GM21619 (cell line): ENCODE measurements at regions not wholly inside any gene's neighbourhood (a gene's known extent, or its start where the extent isn't known, plus 50 kb on each side); places are given as distances from the start of the nearest gene placed in this dataset.
"Not testable (repeated sequence)": the region's sequence is repeated elsewhere in the genome, so short reads cannot be mapped to it uniquely, and the experiment has no call there.

Source experiments
- ATAC-seq: cut with Tn5 transposase; IDR thresholded peaks from one replicate; pipeline ENCODE4 v1.9.1; 2021; ENCODE audit not compliant: unreplicated experiment

- ATAC-seq = no peak
Observed at GRCh38 chr4:12403175-12403574, 974.5 kb upstream of the HS3ST1 start.

- ATAC-seq = no peak
Observed at GRCh38 chr4:12399781-12400180, 971.1 kb upstream of the HS3ST1 start.

DNA sequence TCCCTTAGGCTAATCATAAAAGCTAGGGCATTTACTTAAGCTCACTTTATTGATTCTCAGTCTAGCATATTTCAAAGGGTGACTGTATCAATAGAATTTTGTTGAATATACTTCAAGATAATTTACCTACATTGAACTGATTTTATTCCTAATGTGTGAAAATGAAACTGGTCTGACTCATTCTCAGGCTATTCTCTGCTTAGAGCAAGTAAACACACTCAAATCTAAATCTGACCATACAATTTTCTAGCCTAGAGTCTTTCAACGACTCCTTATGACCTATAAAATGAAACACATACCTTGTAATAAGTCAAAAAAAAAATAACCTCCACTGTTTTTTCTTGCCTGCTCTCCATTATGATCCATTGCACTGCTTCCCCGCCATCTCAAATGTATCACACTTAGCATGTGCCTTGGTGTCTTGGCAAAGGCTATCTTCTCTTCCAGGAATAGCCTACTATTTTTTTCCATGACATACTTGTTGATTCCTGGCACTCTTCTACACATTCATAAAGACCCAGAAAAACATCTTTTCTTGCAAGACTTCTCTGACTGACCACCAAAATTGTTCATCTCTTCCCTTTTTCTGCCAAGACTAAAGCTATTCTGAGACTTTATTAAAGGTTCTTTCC lies 965.1 kb upstream of the HS3ST1 start:
- no peak for ATAC-seq

- no peak for ATAC-seq
Observed at GRCh38 chr4:12389604-12390003, 960.9 kb upstream of the HS3ST1 start.

- ATAC-seq = no peak
Observed at GRCh38 chr4:12382567-12382966, 953.9 kb upstream of the HS3ST1 start.

- ATAC-seq = no peak
Observed at GRCh38 chr4:12379191-12379590, 950.5 kb upstream of the HS3ST1 start.

DNA sequence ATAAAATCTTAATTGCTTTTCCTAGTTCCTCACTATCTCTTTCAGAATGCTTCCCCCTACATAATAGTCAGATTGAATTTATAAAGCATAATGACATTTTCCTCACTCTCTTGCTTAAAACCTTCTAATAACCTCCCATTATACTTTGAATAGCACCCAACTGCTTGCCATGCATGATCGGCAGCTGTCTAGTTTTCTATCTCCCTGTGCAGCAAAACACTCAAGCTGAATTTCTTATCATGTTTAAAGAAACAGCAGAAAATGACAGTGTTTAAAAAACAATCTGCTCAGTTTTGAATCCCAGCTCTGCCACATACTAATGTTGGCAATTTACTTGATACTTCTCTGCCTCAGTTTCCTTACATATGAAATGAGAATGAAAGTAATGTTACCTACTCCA lies 947.1 kb upstream of the HS3ST1 start:
- ATAC-seq = no peak

DNA sequence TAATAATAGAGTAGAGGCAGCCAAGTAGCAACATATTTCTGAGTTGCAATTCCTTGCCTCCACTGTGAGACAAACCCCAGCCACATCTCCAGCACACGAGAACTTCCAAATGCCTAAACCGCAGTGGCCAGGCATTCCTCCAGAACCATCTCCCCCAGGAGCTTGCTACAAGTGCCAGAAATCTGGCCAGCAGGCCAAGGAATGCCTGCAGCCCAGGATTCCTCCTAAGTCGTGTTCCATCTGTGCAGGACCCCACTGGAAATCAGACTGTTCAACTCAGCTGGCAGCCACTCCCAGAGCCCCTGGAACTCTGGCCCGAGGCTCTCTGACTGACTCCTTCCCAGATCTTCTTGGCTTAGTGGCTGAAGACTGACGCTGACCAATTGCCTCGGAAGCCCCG lies 937.2 kb upstream of the HS3ST1 start:
- ATAC-seq = not testable (repeated sequence)

DNA sequence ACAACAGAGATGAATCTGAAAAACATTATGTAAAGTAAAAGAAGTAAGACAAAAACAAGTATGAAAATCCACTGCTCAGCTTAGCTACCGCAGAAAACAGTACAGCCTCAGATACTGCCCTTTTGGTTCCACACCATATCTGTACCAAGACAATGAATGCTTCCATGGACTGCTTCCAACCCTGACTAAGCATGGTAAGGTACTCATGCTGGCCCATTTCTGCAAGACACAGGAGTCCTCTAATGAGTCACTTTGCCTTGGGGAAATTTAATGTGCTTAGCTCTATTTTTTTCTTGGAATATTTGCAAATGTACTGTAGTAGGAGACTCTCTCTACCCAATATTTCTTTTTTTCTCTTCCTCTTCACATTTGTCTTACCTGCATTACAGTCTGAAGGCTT lies 931.7 kb upstream of the HS3ST1 start:
- ATAC-seq = no peak

DNA sequence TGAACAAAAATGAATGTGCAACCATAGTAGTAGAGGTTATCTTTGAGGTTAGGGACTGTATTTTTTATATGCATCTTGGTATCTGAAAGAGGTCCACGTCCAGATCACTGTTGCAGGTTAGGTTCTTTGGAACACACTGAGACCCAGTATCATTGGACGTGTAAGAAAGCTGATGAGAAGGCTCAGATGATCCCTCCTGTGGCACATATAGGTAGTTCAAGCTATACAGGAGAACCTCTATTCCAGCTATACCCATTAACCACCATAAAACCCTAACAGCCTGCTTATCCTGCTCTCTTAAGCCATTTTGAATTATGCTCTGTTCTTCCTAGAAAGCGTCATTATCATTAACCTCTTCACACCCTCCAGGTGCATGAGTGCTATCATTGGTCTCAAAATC lies 930.7 kb upstream of the HS3ST1 start:
- ATAC-seq = no peak

DNA sequence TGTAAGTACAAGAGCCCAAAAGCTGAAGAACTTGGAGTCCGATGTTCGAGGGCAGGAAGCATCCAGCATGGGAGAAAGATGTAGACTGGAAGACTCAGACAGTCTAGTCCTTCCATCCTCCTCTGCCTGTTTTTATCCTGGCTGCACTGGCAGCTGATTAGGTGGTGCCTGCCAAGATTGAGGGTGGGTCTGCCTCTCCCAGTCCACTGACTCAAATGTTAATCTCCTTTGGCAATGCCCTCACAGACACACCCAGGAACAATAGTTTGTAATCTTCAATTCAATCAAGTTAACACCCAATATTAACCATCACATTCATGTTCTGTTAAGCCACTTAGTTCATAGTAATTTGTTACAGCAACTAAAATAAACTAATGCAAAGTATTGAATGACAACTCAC lies 904.4 kb upstream of the HS3ST1 start:
- not testable (repeated sequence) for ATAC-seq

DNA sequence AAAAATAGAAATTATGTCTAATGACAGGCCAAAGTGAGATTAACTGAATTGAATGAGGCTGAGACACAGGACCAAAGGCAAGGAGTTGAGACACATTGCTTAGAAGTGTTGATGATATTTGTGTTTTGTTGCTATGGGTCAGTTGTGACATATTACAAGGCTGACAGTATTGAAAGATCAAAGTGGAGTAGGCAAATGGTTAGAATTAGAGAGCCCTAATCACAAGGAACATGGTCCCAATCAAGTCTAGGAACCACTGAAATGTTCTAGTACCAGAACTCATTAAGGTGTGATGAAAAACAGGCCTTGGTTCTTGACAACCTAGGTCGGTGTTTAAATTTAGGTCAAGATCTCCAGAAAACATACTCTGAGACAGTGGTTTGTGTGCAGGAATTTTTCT lies 896.3 kb upstream of the HS3ST1 start:
- ATAC-seq = no peak

- no peak for ATAC-seq
Observed at GRCh38 chr4:12319765-12320164, 891.1 kb upstream of the HS3ST1 start.

GRCh38 chr4:12304905-12305304 lies 876.2 kb upstream of the HS3ST1 start:
- no peak for ATAC-seq

- ATAC-seq = no peak
Observed at GRCh38 chr4:12296366-12296765, 867.7 kb upstream of the HS3ST1 start.

- no peak for ATAC-seq
Observed at GRCh38 chr4:12293906-12294525, 865.3 kb upstream of the HS3ST1 start.

GRCh38 chr4:12286351-12286750 lies 857.7 kb upstream of the HS3ST1 start:
- ATAC-seq = no peak

DNA sequence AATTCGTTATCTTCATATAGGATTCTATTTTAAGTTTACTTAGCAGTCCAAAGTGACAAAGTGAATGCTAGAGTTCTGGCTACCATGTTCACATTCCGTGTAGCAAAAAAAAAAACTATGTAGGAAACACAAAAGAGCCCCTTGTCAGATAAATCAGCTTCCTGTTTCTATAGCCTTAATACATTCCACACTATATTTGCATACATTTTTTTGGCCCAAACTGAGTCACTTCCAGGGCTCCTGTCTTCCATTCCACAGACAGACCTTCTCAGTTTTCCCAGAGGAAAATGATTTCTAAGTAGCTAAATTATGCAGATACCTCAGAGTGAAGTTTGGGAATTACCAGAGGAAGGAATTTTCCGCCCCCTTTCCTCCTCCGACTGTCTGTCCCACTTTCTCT lies 841.9 kb upstream of the HS3ST1 start:
- ATAC-seq = no peak

- ATAC-seq = no peak
Observed at GRCh38 chr4:12265554-12265953, 836.9 kb upstream of the HS3ST1 start.

- no peak for ATAC-seq
Observed at GRCh38 chr4:12260453-12260852, 831.8 kb upstream of the HS3ST1 start.

- no peak for ATAC-seq
Observed at GRCh38 chr4:12244973-12245372, 816.3 kb upstream of the HS3ST1 start.

- no peak for ATAC-seq
Observed at GRCh38 chr4:12242354-12242753, 813.7 kb upstream of the HS3ST1 start.
